SK-N-MC (cell line): ENCODE measurements at regions not wholly inside any gene's neighbourhood (a gene's known extent, or its start where the extent isn't known, plus 50 kb on each side); places are given as distances from the start of the nearest gene placed in this dataset.

Experiments used
- EZH2 ChIP-seq: fragments of 200-600 bp; sonication (generic); IDR thresholded peaks from one replicate; pipeline ENCODE4 v1.6.1; 2017; ENCODE audit warnings: antibody characterized with exemption
- POLR2AphosphoS5 ChIP-seq: IDR thresholded peaks from 2 replicates; pipeline ENCODE4 v1.6.1; 2012; ENCODE audit warnings: mild to moderate bottlenecking, low read depth, low read length, borderline replicate concordance

- TF ChIP-seq EZH2 (no peak), POLR2AphosphoS5 (no peak)
Observed at GRCh38 chr6:138034229-138034628, 73.0 kb downstream of the PERP start.
